NT2/D1 (cell line): ENCODE measurements at regions not wholly inside any gene's neighbourhood (a gene's known extent, or its start where the extent isn't known, plus 50 kb on each side); places are given as distances from the start of the nearest gene placed in this dataset.

Experiments used
- DNase-seq: peaks from one replicate; pipeline ENCODE4 v3.0.0-alpha.2; 2011; ENCODE audit warnings: low read depth, low spot score
- H3K27me3 ChIP-seq: 2 replicates; pipeline ENCODE4 v1.6.0; 2011; ENCODE audit warnings: mild to moderate bottlenecking; ENCODE audit not compliant: insufficient read length, insufficient read depth
- H3K36me3 ChIP-seq: 2 replicates; pipeline ENCODE4 v1.6.1; 2011; ENCODE audit warnings: mild to moderate bottlenecking, low read length, mixed read lengths; ENCODE audit not compliant: insufficient read depth, insufficient read length
- H3K4me1 ChIP-seq: 2 replicates; pipeline ENCODE4 v1.5.1; 2011; ENCODE audit not compliant: insufficient read depth, insufficient read length
- H3K4me3 ChIP-seq: 2 replicates; pipeline ENCODE4 v1.5.1; 2011; ENCODE audit warnings: low read depth; ENCODE audit not compliant: insufficient read length
- H3K9ac ChIP-seq: 2 replicates; pipeline ENCODE4 v1.6.0; 2011; ENCODE audit warnings: low read depth; ENCODE audit not compliant: insufficient read length
- H3K9me3 ChIP-seq: 2 replicates; pipeline ENCODE4 v1.5.1; 2011; ENCODE audit warnings: mild to moderate bottlenecking, low read length; ENCODE audit not compliant: insufficient read depth
- SUZ12 ChIP-seq: IDR thresholded peaks from 2 replicates; pipeline ENCODE4 v1.6.1; 2011; ENCODE audit not compliant: insufficient read length, insufficient read depth; ENCODE audit errors: extremely low read depth
- YY1 ChIP-seq: IDR thresholded peaks from 2 replicates; pipeline ENCODE4 v1.6.1; 2011; ENCODE audit not compliant: insufficient read length, insufficient read depth
- ZNF274 ChIP-seq: IDR thresholded peaks from 2 replicates; pipeline ENCODE4 v1.6.1; 2011; ENCODE audit warnings: mild to moderate bottlenecking, low read depth, low read length

DNA sequence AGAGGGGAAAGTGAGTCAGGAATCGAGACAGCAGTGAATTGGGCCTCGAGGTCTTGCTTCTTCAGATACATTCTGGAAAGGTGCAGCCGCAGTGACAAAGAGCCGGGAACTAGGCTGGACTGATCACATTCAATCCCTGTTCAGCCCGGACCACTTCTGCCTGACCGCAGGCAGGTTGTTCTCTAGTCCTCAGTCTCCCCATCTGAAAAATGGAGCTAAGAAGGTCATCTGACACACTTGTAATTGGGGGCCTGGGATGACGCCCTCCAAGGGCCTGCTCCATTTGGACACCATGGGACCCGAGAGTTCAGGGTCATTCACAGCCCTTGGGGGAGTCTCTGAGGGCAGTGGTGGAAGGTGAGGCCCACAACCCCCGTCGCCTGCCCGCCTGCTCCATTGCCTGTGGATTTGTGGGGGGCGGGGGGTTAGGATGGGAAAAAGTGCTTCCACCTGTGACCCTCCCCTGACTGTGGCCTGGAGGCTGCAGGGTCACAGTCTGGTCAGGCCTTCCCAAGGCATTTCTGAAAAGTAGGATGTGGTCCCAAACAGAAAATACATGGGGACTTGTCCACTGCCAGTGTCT, 87.9 kb upstream of the CSF3R start:
- no peak overlapping the region for H3K4me3 ChIP-seq
- no peaks in the 10 kb centered on the region for H3K9me3 ChIP-seq
- H3K4me1 ChIP-seq = peaks cover 6% of the 10 kb centered on the region
- no peak overlapping the region for H3K9ac ChIP-seq
- no peak for DNase-seq
- TF ChIP-seq ZNF274 (no peak), YY1 (no peak), SUZ12 (no peak)
- no peaks in the 10 kb centered on the region for H3K36me3 ChIP-seq
- peaks cover 7% of the 10 kb centered on the region for H3K27me3 ChIP-seq

DNA sequence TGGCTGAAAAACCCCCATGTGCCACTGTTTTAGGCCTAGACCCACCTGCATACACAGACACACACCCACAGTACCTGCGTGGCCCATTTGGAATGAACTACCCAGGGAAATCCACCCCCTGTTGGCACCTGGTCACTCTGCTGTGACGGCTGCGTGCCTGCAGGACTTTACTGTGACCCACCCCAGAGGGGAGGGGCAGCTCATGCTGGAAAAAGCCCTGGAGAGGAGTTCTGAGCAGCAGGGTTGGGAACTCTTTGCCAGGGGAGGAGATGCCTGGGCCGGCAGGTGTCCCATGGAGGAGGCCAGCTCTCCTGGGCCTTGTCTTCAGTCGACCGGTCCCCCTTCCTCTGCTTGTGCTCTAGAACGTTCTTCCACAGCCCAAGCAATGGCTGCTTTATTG, 87.3 kb upstream of the CSF3R start:
- Histone ChIP-seq H3K27me3 (peaks cover 7% of the 10 kb centered on the region), H3K4me3 (no peak overlapping the region), H3K9me3 (no peaks in the 10 kb centered on the region), H3K9ac (no peak overlapping the region), H3K4me1 (peaks cover 6% of the 10 kb centered on the region), H3K36me3 (no peaks in the 10 kb centered on the region)
- TF ChIP-seq YY1 (no peak), ZNF274 (no peak), SUZ12 (no peak)
- DNase-seq = no peak

- Histone ChIP-seq H3K27me3 (peaks cover 4% of the 10 kb centered on the region), H3K9me3 (no peaks in the 10 kb centered on the region), H3K4me1 (peaks cover 6% of the 10 kb centered on the region), H3K9ac (no peak overlapping the region), H3K4me3 (no peak overlapping the region), H3K36me3 (no peaks in the 10 kb centered on the region)
- TF ChIP-seq ZNF274 (no peak), SUZ12 (no peak), YY1 (no peak)
- DNase-seq = no peak
Measured at GRCh38 chr1:36567601-36568341, 85.1 kb upstream of the CSF3R start.

- TF ChIP-seq ZNF274 (no peak), YY1 (no peak)
- no peak for DNase-seq
- Histone ChIP-seq H3K9ac (no peak overlapping the region), H3K9me3 (no peaks in the 10 kb centered on the region), H3K4me3 (no peak overlapping the region), H3K4me1 (peaks cover 4% of the 10 kb centered on the region), H3K36me3 (no peaks in the 10 kb centered on the region), H3K27me3 (no peaks in the 10 kb centered on the region)
Measured at GRCh38 chr1:36565576-36566501, 83.1 kb upstream of the CSF3R start.

- Histone ChIP-seq H3K4me1 (peaks cover 4% of the 10 kb centered on the region), H3K4me3 (no peak overlapping the region), H3K9me3 (no peaks in the 10 kb centered on the region), H3K27me3 (no peaks in the 10 kb centered on the region), H3K36me3 (no peaks in the 10 kb centered on the region), H3K9ac (no peak overlapping the region)
- TF ChIP-seq ZNF274 (no peak), YY1 (no peak), SUZ12 (no peak)
- DNase-seq = no peak
Measured at GRCh38 chr1:36562181-36562685, 79.5 kb upstream of the CSF3R start.

GRCh38 chr1:36561361-36561724, 78.6 kb upstream of the CSF3R start:
- no peak overlapping the region for H3K4me3 ChIP-seq
- no peak overlapping the region for H3K9ac ChIP-seq
- H3K9me3 ChIP-seq = no peaks in the 10 kb centered on the region
- TF ChIP-seq ZNF274 (no peak), SUZ12 (no peak), YY1 (no peak)
- peaks cover 3% of the 10 kb centered on the region for H3K4me1 ChIP-seq
- DNase-seq = no peak
- H3K36me3 ChIP-seq = no peaks in the 10 kb centered on the region
- no peaks in the 10 kb centered on the region for H3K27me3 ChIP-seq
